HG03571 (cell line): ENCODE measurements at regions not wholly inside any gene's neighbourhood (a gene's known extent, or its start where the extent isn't known, plus 50 kb on each side); places are given as distances from the start of the nearest gene placed in this dataset.

ENCODE experiments used
- ATAC-seq: cut with Tn5 transposase; IDR thresholded peaks from one replicate; pipeline ENCODE4 v1.9.1; 2021; ENCODE audit not compliant: unreplicated experiment

- ATAC-seq: no peak
These were observed 63.6 kb upstream of the C1QTNF7 start for GRCh38 chr4:15364183-15364582.

GRCh38 chr4:15365641-15366040, 62.2 kb upstream of the C1QTNF7 start:
- no peak for ATAC-seq

GRCh38 chr4:15366721-15367120, 61.1 kb upstream of the C1QTNF7 start:
- ATAC-seq: no peak

- no peak for ATAC-seq
These were observed 59.0 kb upstream of the C1QTNF7 start for GRCh38 chr4:15368856-15369255.

GRCh38 chr4:15370296-15370695, 57.5 kb upstream of the C1QTNF7 start:
- no peak for ATAC-seq

- ATAC-seq: no peak
These were observed 54.5 kb upstream of the C1QTNF7 start for GRCh38 chr4:15373363-15373762.

- ATAC-seq: no peak
These were observed 53.2 kb upstream of the C1QTNF7 start for GRCh38 chr4:15374656-15375055.

- ATAC-seq: no peak
These were observed 52.2 kb upstream of the C1QTNF7 start for GRCh38 chr4:15375667-15376066.

- no peak for ATAC-seq
These were observed 51.7 kb upstream of the C1QTNF7 start for GRCh38 chr4:15376145-15376544.

- no peak for ATAC-seq
These were observed 51.2 kb upstream of the C1QTNF7 start for GRCh38 chr4:15376594-15376993.
